Peyer's patch (tissue), 4 donors: ENCODE measurements at regions not wholly inside any gene's neighbourhood (a gene's known extent, or its start where the extent isn't known, plus 50 kb on each side); places are given as distances from the start of the nearest gene placed in this dataset.

ENCODE experiments used
- DNase-seq, 3 donors: peaks; one replicate each; pipeline ENCODE4 v3.0.0-alpha.2; 2017 to 2019
- H3K27ac ChIP-seq, 4 donors: fragments of 200-600 bp; sonication (generic); one replicate each; pipeline ENCODE4 v1.5.1; 2016 to 2019
- H3K27me3 ChIP-seq, 2 donors: fragments of 200-600 bp; sonication (generic); one replicate each; pipeline ENCODE4 v1.5.1; 2019
- H3K36me3 ChIP-seq, 3 donors: fragments of 200-600 bp; sonication (generic); one replicate each; pipeline ENCODE4 v1.5.1; 2016 to 2019
- H3K4me1 ChIP-seq, 4 donors: fragments of 200-600 bp; sonication (generic); one replicate each; pipeline ENCODE4 v1.5.1; 2016 to 2019
- H3K4me3 ChIP-seq, 4 donors: fragments of 200-600 bp; sonication (generic); 1 replicate in 3 of 4; 2 replicates in 1 of 4; pipeline ENCODE4 v1.5.1; 2016 to 2019; ENCODE audit warnings: mild to moderate bottlenecking in 1 of 4
- H3K9me3 ChIP-seq, 4 donors: fragments of 200-600 bp; sonication (generic); one replicate each; pipeline ENCODE4 v1.5.1; 2016 to 2019; ENCODE audit warnings: mild to moderate bottlenecking in 1 of 4
- POLR2A ChIP-seq, 2 donors: fragments of 450-650 bp; IDR thresholded peaks; one replicate each; pipeline ENCODE4 v1.5.1; 2017; ENCODE audit warnings: antibody characterized with exemption in 2 of 2, mild to moderate bottlenecking in 2 of 2, moderate library complexity in 2 of 2
- TF ChIP-seq, protein P1 (sequence below), 6 experiments: fragments of 450-650 bp in 4 of 6; fragments of 200-600 bp in 2 of 6; sonication (generic) in 1 of 6; IDR thresholded peaks; one replicate each; pipeline ENCODE4 v1.5.1; 2017 to 2019; ENCODE audit warnings: antibody characterized with exemption in 6 of 6, mild to moderate bottlenecking in 3 of 6, moderate library complexity in 1 of 6

DNA sequence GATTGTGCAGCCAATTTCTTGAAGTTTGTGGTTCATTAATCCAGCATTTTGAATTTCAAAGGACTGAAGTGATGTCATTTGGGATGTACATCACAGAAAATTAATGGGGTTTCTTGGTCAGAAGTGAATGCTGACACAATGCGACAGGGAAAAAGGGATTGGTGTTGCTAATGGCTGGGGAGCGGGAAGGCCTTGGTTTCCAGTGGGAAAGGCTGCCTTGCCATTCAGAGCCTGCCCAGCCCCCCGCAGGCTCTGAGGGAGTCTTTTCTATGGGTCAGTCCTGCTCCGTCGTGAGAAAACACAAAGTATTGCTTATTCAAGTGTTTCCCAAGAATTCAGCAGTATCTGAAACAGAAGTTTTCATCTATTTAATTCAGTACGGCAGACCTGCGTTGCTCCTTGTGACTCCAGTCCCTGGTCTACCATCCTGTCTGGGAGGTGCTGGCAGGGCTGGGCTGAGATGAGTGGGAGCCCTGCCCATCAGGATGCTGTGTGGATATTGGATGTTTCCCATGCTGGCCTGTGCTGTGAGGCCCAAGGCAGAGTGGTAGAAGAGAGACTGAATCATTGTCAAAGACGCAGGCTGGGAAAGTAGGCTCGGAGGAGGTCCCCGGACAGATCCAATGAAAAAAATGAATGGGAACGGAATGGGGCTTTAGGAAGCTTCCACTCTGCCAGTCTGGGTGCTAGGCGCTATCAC is 111.2 kb upstream of the KLHL25 start:
- H3K27me3 ChIP-seq = no peaks in the 10 kb centered on the region
- DNase-seq = no peak
- no peak overlapping the region for H3K4me3 ChIP-seq
- no peak overlapping the region for H3K27ac ChIP-seq
- H3K36me3 ChIP-seq = no peaks in the 10 kb centered on the region
- TF ChIP-seq, protein P1, sequence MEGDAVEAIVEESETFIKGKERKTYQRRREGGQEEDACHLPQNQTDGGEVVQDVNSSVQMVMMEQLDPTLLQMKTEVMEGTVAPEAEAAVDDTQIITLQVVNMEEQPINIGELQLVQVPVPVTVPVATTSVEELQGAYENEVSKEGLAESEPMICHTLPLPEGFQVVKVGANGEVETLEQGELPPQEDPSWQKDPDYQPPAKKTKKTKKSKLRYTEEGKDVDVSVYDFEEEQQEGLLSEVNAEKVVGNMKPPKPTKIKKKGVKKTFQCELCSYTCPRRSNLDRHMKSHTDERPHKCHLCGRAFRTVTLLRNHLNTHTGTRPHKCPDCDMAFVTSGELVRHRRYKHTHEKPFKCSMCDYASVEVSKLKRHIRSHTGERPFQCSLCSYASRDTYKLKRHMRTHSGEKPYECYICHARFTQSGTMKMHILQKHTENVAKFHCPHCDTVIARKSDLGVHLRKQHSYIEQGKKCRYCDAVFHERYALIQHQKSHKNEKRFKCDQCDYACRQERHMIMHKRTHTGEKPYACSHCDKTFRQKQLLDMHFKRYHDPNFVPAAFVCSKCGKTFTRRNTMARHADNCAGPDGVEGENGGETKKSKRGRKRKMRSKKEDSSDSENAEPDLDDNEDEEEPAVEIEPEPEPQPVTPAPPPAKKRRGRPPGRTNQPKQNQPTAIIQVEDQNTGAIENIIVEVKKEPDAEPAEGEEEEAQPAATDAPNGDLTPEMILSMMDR (IDR thresholded peaks at IDR 0.05) = no peak
- H3K9me3 ChIP-seq = no peaks in the 10 kb centered on the region
- H3K4me1 ChIP-seq = no peaks in the 10 kb centered on the region

DNA sequence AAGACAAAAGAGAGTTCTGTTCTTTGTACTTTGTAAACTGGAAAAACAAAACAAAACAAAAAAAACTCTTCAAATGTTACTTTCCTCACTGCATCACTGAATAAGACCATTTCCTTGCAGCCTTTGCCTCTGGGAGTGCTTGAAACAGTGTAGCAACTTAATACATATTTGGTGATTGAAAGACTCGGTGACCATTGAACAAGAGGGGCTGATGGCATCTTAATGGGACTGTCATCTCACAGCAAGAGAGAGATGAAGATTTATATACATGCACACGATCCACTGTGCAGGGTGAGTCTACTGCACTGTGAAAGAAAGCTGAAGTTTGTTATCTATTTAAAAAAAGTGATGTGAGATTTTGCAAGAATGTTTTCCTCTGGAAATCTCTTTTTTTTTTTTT is 111.9 kb upstream of the KLHL25 start:
- no peak overlapping the region for H3K4me3 ChIP-seq
- H3K4me1 ChIP-seq = no peaks in the 10 kb centered on the region
- no peaks in the 10 kb centered on the region for H3K9me3 ChIP-seq
- H3K36me3 ChIP-seq = no peaks in the 10 kb centered on the region
- no peak overlapping the region for H3K27ac ChIP-seq
- no peaks in the 10 kb centered on the region for H3K27me3 ChIP-seq
- no peak for DNase-seq
- TF ChIP-seq, protein P1 (IDR thresholded peaks at IDR 0.05) = no peak
- no peak for TF ChIP-seq POLR2A (IDR thresholded peaks at IDR 0.05)

DNA sequence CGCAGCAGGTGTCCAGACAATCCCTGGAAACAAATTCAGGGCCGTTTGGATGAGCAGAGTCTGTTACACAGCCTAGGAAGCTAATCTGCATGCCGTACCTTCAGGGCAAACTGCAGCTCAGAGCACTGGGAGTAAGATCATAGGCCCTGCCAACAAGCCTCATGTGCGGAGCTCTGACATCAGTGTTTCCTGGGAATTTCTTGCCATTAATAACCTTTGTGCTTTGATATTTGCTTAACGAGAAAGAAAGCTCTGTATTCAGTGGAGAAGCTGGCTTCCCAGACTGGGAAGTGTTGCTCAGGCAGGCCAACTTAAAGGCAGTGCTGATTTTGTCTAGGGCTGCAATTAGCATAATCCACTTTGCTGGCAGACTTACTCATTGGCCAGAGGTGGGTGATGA is 116.1 kb upstream of the KLHL25 start:
- no peaks in the 10 kb centered on the region for H3K4me1 ChIP-seq
- H3K9me3 ChIP-seq = no peaks in the 10 kb centered on the region
- H3K36me3 ChIP-seq = no peaks in the 10 kb centered on the region
- DNase-seq = no peak
- no peak overlapping the region for H3K27ac ChIP-seq
- TF ChIP-seq, protein P1 (IDR thresholded peaks at IDR 0.05) = no peak
- TF ChIP-seq POLR2A (IDR thresholded peaks at IDR 0.05) = no peak
- H3K27me3 ChIP-seq = no peaks in the 10 kb centered on the region
- H3K4me3 ChIP-seq = no peak overlapping the region

DNA sequence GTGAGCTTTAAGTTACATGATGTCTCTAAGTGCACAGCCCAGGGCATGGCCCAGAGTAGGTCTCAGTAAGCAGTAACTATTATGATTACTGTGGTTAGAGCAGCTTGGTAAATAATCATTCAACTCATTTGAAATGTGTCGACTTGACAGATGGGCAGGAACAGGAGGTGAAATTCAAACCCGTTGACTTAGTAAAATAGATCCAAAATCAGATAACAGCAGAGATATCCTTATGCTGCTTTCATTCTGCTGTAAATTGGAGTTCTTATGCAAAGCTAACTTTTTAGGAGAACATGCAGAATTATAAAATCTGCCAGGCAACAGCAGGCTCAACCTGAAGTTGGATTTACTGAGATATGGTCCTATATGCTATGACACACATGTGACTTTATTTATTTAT is 118.7 kb upstream of the KLHL25 start:
- H3K27me3 ChIP-seq = no peaks in the 10 kb centered on the region
- no peak overlapping the region for H3K4me3 ChIP-seq
- no peak overlapping the region for H3K27ac ChIP-seq
- H3K36me3 ChIP-seq = no peaks in the 10 kb centered on the region
- TF ChIP-seq, protein P1 (IDR thresholded peaks at IDR 0.05) = no peak
- TF ChIP-seq POLR2A (IDR thresholded peaks at IDR 0.05) = no peak
- no peaks in the 10 kb centered on the region for H3K9me3 ChIP-seq
- DNase-seq = no peak
- no peaks in the 10 kb centered on the region for H3K4me1 ChIP-seq

DNA sequence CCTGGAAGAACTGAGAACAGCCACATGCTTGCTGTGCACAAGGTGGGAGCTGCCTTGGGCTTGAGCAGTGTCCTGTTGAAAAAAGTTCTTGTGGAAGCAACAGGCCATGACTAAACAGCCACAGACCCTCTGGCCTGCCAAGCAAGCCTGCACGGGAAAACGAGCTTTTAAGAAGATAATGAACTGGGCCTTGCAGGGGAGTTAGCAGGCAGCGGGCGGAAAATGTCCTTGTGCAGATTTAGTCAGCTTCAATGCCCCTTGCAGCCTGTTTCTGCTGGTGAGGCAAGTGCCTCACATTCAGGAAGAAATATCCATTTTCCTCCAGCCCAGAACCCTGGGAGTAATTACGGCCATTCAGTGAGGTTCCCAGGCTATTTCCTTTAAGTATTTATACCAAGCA is 126.2 kb upstream of the KLHL25 start:
- Histone ChIP-seq H3K4me3 (no peak overlapping the region), H3K36me3 (no peaks in the 10 kb centered on the region), H3K27me3 (no peaks in the 10 kb centered on the region), H3K9me3 (no peaks in the 10 kb centered on the region), H3K27ac (no peak overlapping the region), H3K4me1 (no peaks in the 10 kb centered on the region)
- no peak for TF ChIP-seq POLR2A (IDR thresholded peaks at IDR 0.05)
- TF ChIP-seq, protein P1 (IDR thresholded peaks at IDR 0.05) = no peak
- no peak for DNase-seq

DNA sequence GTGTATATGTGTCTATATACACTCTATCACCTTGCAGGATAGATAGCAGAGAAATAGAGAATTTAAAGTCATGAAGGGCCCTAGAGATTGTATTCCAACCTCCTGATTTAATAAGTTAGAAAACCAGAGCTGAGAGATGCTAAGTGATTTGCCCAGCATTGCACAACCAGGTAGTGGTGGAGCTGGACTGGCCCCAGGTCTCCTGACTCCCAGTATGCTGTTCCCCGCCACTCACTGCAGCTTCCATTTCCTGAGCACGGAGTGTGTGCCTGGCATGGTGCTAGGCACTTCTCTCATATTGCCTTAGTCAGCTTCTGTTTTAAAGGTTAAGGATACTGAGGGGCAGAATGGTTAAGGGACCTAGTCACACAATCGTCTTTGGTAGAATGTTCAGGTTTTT is 129.4 kb upstream of the KLHL25 start:
- TF ChIP-seq, protein P1 (IDR thresholded peaks at IDR 0.05) = no peak
- TF ChIP-seq POLR2A (IDR thresholded peaks at IDR 0.05) = no peak
- Histone ChIP-seq H3K9me3 (no peaks in the 10 kb centered on the region), H3K36me3 (no peaks in the 10 kb centered on the region), H3K27me3 (no peaks in the 10 kb centered on the region), H3K4me1 (no peaks in the 10 kb centered on the region), H3K4me3 (no peak overlapping the region), H3K27ac (no peak overlapping the region)
- DNase-seq = no peak
